ENCODE measurements at regions not wholly inside any gene's neighbourhood (a gene's known extent, or its start where the extent isn't known, plus 50 kb on each side); places are given as distances from the start of the nearest gene placed in this dataset.

- DNase-seq (ENCODE audit: low spot score), result no peak
- Histone ChIP-seq H3K9ac (ENCODE audit: low read depth in 1 of 2, low read length in 2 of 2) (no peak overlapping the region), H3K4me1 (ENCODE audit: control insufficient read depth in 4 of 4, insufficient read depth in 4 of 4, low read length in 3 of 4) (no peaks in the 10 kb centered on the region), H3K36me3 (ENCODE audit: control insufficient read depth in 4 of 4, insufficient read depth in 3 of 4, low read depth in 1 of 4, low read length in 3 of 4) (no peaks in the 10 kb centered on the region), H3K27ac (ENCODE audit: low read depth in 1 of 2, low read length in 2 of 2) (no peak overlapping the region), H3K27me3 (ENCODE audit: control insufficient read depth in 4 of 4, insufficient read depth in 4 of 4, low read length in 3 of 4) (no peaks in the 10 kb centered on the region), H3K4me3 (ENCODE audit: low read depth in 1 of 3, low read length in 3 of 3) (no peak overlapping the region), H3K9me3 (ENCODE audit: control insufficient read depth in 4 of 4, low read length in 3 of 4) (no peaks in the 10 kb centered on the region)
- 79% methylated on average over 2 of the region's 2 CpGs for WGBS
- TF ChIP-seq GABPA (IDR thresholded peaks at IDR 0.05 in 1 of 2, conservative IDR thresholded peaks at IDR 0.05 in 1 of 2), result no peak
Measured at GRCh38 chr5:6843335-6843734, 130.1 kb downstream of the TENT4A start.

- WGBS, result 82% methylated on average over 8 of the region's 8 CpGs
- H3K9ac ChIP-seq (ENCODE audit: low read depth in 1 of 2, low read length in 2 of 2), result no peak overlapping the region
- no peaks in the 10 kb centered on the region for H3K27me3 ChIP-seq (ENCODE audit: control insufficient read depth in 4 of 4, insufficient read depth in 4 of 4, low read length in 3 of 4)
- no peaks in the 10 kb centered on the region for H3K36me3 ChIP-seq (ENCODE audit: control insufficient read depth in 4 of 4, insufficient read depth in 3 of 4, low read depth in 1 of 4, low read length in 3 of 4)
- DNase-seq (ENCODE audit: low spot score), result no peak
- no peaks in the 10 kb centered on the region for H3K4me1 ChIP-seq (ENCODE audit: control insufficient read depth in 4 of 4, insufficient read depth in 4 of 4, low read length in 3 of 4)
- no peak for TF ChIP-seq JUND (IDR thresholded peaks at IDR 0.05)
- TF ChIP-seq GABPA (IDR thresholded peaks at IDR 0.05 in 1 of 2, conservative IDR thresholded peaks at IDR 0.05 in 1 of 2), result no peak
- no peak for TF ChIP-seq TAF1 (conservative IDR thresholded peaks at IDR 0.05)
- no peak for TF ChIP-seq RAD21 (IDR thresholded peaks at IDR 0.05)
- no peak overlapping the region for H3K27ac ChIP-seq (ENCODE audit: low read depth in 1 of 2, low read length in 2 of 2)
- no peaks in the 10 kb centered on the region for H3K9me3 ChIP-seq (ENCODE audit: control insufficient read depth in 4 of 4, low read length in 3 of 4)
- H3K4me3 ChIP-seq (ENCODE audit: low read depth in 1 of 3, low read length in 3 of 3), result no peak overlapping the region
Measured at GRCh38 chr5:6843821-6844220, 130.6 kb downstream of the TENT4A start.

GRCh38 chr5:6845856-6846255 is 132.6 kb downstream of the TENT4A start:
- Histone ChIP-seq H3K27me3 (ENCODE audit: control insufficient read depth in 4 of 4, insufficient read depth in 4 of 4, low read length in 3 of 4) (no peaks in the 10 kb centered on the region), H3K4me1 (ENCODE audit: control insufficient read depth in 4 of 4, insufficient read depth in 4 of 4, low read length in 3 of 4) (no peaks in the 10 kb centered on the region), H3K36me3 (ENCODE audit: control insufficient read depth in 4 of 4, insufficient read depth in 3 of 4, low read depth in 1 of 4, low read length in 3 of 4) (no peaks in the 10 kb centered on the region), H3K4me3 (ENCODE audit: low read depth in 1 of 3, low read length in 3 of 3) (no peak overlapping the region), H3K9me3 (ENCODE audit: control insufficient read depth in 4 of 4, low read length in 3 of 4) (peaks cover 0 to under 1% (median 0%) of the 10 kb centered on the region in 4 donors), H3K9ac (ENCODE audit: low read depth in 1 of 2, low read length in 2 of 2) (no peak overlapping the region), H3K27ac (ENCODE audit: low read depth in 1 of 2, low read length in 2 of 2) (no peak overlapping the region)
- no peak for DNase-seq (ENCODE audit: low spot score)
- 91% methylated on average over 17 of the region's 17 CpGs for WGBS
- TF ChIP-seq NR2F2 (IDR thresholded peaks at IDR 0.05) (no peak), JUND (IDR thresholded peaks at IDR 0.05) (no peak), EGR1 (IDR thresholded peaks at IDR 0.05; ENCODE audit: low read depth in 2 of 2) (no peak), ATF3 (IDR thresholded peaks at IDR 0.05) (no peak), RXRA (IDR thresholded peaks at IDR 0.05) (no peak), HNF4A (conservative IDR thresholded peaks at IDR 0.05) (no peak), FOXA1 (IDR thresholded peaks at IDR 0.05) (no peak), GABPA (IDR thresholded peaks at IDR 0.05 in 1 of 2, conservative IDR thresholded peaks at IDR 0.05 in 1 of 2) (no peak), TAF1 (conservative IDR thresholded peaks at IDR 0.05) (no peak), FOXA2 (IDR thresholded peaks at IDR 0.05) (no peak), MAX (IDR thresholded peaks at IDR 0.05) (no peak), RAD21 (IDR thresholded peaks at IDR 0.05) (no peak), SP1 (IDR thresholded peaks at IDR 0.05) (no peak), HNF4G (IDR thresholded peaks at IDR 0.05) (no peak), REST (IDR thresholded peaks at IDR 0.05) (no peak), ZBTB33 (IDR thresholded peaks at IDR 0.05) (no peak), CTCF (IDR thresholded peaks at IDR 0.05; ENCODE audit: low read depth, low read length, missing input control) (no peak), YY1 (IDR thresholded peaks at IDR 0.05) (no peak)

Measured in liver (tissue), 8 donors.